HCT116 (cell line): ENCODE measurements at regions not wholly inside any gene's neighbourhood (a gene's known extent, or its start where the extent isn't known, plus 50 kb on each side); places are given as distances from the start of the nearest gene placed in this dataset.

Experiments used
- CEBPB ChIP-seq: IDR thresholded peaks from 2 replicates; pipeline ENCODE4 v1.6.1; 2012; ENCODE audit warnings: low read depth
- EGR1 ChIP-seq: IDR thresholded peaks from 2 replicates; pipeline ENCODE4 v1.6.1; 2012; ENCODE audit warnings: low read depth
- EZH2 ChIP-seq: fragments of 200-600 bp; sonication (generic); IDR thresholded peaks from 2 replicates; pipeline ENCODE4 v1.6.1; 2017; ENCODE audit warnings: antibody characterized with exemption, mixed run types
- EZH2phosphoT487 ChIP-seq: fragments of 200-600 bp; IDR thresholded peaks from 2 replicates; pipeline ENCODE4 v1.6.1; 2018; ENCODE audit warnings: antibody characterized with exemption, borderline replicate concordance
- POLR2A ChIP-seq: IDR thresholded peaks from 2 replicates; pipeline ENCODE4 v1.7.0; 2011; ENCODE audit warnings: borderline replicate concordance; ENCODE audit not compliant: insufficient read depth, insufficient read length; ENCODE audit errors: extremely low read depth
- POLR2AphosphoS5 ChIP-seq: IDR thresholded peaks from 2 replicates; pipeline ENCODE4 v1.6.1; 2011; ENCODE audit warnings: mild to moderate bottlenecking, low read depth, low read length, moderate library complexity
- RAD21 ChIP-seq: IDR thresholded peaks from 2 replicates; pipeline ENCODE4 v1.6.1; 2012; ENCODE audit warnings: low read depth, mild to moderate bottlenecking
- ZNF274 ChIP-seq: fragments of 200-500 bp; sonication (Bioruptor generic); IDR thresholded peaks from 2 replicates; pipeline ENCODE4 v1.6.1; 2014; ENCODE audit warnings: mild to moderate bottlenecking, low read depth, low read length, inconsistent platforms
- TF ChIP-seq, protein P1 (sequence below): IDR thresholded peaks from 2 replicates; pipeline ENCODE4 v1.6.1; 2012; ENCODE audit warnings: low read depth
- TF ChIP-seq, protein P2 (sequence below), 3 experiments: fragments of 200-600 bp in 1 of 3; sonication (generic) in 1 of 3; IDR thresholded peaks in 2 of 3; conservative IDR thresholded peaks in 1 of 3; 2 replicates each; pipeline ENCODE4 v1.5.1; 2012 to 2017; ENCODE audit warnings: low read depth in 2 of 3, low read length in 2 of 3, antibody characterized with exemption in 1 of 3, borderline replicate concordance in 1 of 3, control low read depth in 1 of 3, mild to moderate bottlenecking in 1 of 3, mixed read lengths in 1 of 3, mixed run types in 1 of 3, moderate library complexity in 1 of 3; ENCODE audit not compliant: insufficient read depth in 1 of 3
- TF ChIP-seq, protein P3 (sequence below): IDR thresholded peaks from 2 replicates; pipeline ENCODE4 v1.6.1; 2012

DNA sequence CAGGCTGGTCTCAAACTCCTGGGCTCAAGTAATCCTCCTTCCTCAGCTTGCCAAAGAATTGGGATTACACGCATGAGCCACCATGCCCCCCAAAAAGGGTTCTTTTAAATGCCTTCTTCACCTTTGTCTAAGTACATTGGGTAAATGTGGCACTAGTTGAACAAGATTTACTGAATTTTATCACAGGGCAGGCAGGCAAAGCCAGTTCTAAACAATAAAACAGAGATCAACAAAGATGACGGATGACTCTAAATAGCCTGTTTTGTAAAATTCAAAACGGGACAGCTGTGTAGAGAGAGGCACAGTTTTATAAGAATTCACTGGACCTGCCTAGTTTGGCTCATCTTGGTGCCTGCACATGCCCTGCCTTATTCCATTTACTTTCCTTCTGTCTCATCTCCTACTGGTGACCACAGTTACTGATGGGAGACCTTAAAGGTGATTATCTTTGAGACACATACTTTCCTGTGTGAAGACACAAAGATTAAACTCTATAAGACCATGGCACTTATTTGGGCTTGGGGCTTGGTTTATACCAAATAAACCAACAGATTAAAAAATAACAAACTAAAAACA is 149.6 kb upstream of the DMRT1 start:
- TF ChIP-seq, protein P1, sequence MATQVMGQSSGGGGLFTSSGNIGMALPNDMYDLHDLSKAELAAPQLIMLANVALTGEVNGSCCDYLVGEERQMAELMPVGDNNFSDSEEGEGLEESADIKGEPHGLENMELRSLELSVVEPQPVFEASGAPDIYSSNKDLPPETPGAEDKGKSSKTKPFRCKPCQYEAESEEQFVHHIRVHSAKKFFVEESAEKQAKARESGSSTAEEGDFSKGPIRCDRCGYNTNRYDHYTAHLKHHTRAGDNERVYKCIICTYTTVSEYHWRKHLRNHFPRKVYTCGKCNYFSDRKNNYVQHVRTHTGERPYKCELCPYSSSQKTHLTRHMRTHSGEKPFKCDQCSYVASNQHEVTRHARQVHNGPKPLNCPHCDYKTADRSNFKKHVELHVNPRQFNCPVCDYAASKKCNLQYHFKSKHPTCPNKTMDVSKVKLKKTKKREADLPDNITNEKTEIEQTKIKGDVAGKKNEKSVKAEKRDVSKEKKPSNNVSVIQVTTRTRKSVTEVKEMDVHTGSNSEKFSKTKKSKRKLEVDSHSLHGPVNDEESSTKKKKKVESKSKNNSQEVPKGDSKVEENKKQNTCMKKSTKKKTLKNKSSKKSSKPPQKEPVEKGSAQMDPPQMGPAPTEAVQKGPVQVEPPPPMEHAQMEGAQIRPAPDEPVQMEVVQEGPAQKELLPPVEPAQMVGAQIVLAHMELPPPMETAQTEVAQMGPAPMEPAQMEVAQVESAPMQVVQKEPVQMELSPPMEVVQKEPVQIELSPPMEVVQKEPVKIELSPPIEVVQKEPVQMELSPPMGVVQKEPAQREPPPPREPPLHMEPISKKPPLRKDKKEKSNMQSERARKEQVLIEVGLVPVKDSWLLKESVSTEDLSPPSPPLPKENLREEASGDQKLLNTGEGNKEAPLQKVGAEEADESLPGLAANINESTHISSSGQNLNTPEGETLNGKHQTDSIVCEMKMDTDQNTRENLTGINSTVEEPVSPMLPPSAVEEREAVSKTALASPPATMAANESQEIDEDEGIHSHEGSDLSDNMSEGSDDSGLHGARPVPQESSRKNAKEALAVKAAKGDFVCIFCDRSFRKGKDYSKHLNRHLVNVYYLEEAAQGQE = no peak
- TF ChIP-seq POLR2A (no peak), EZH2 (no peak), ZNF274 (no peak), RAD21 (no peak), POLR2AphosphoS5 (no peak), CEBPB (no peak), EZH2phosphoT487 (no peak), EGR1 (no peak)
- TF ChIP-seq, protein P2, sequence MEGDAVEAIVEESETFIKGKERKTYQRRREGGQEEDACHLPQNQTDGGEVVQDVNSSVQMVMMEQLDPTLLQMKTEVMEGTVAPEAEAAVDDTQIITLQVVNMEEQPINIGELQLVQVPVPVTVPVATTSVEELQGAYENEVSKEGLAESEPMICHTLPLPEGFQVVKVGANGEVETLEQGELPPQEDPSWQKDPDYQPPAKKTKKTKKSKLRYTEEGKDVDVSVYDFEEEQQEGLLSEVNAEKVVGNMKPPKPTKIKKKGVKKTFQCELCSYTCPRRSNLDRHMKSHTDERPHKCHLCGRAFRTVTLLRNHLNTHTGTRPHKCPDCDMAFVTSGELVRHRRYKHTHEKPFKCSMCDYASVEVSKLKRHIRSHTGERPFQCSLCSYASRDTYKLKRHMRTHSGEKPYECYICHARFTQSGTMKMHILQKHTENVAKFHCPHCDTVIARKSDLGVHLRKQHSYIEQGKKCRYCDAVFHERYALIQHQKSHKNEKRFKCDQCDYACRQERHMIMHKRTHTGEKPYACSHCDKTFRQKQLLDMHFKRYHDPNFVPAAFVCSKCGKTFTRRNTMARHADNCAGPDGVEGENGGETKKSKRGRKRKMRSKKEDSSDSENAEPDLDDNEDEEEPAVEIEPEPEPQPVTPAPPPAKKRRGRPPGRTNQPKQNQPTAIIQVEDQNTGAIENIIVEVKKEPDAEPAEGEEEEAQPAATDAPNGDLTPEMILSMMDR (IDR thresholded peaks at IDR 0.05 in 2 of 3, conservative IDR thresholded peaks at IDR 0.05 in 1 of 3; ENCODE audit: borderline replicate concordance in 1 of 3, insufficient read depth in 1 of 3, low read depth in 2 of 3, low read length in 2 of 3) = no peak
- TF ChIP-seq, protein P3, sequence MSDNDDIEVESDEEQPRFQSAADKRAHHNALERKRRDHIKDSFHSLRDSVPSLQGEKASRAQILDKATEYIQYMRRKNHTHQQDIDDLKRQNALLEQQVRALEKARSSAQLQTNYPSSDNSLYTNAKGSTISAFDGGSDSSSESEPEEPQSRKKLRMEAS = no peak
